ENCODE measurements at regions not wholly inside any gene's neighbourhood (a gene's known extent, or its start where the extent isn't known, plus 50 kb on each side); places are given as distances from the start of the nearest gene placed in this dataset.
"Not testable (repeated sequence)": the region's sequence is repeated elsewhere in the genome, so short reads cannot be mapped to it uniquely, and the experiment has no call there.

DNA sequence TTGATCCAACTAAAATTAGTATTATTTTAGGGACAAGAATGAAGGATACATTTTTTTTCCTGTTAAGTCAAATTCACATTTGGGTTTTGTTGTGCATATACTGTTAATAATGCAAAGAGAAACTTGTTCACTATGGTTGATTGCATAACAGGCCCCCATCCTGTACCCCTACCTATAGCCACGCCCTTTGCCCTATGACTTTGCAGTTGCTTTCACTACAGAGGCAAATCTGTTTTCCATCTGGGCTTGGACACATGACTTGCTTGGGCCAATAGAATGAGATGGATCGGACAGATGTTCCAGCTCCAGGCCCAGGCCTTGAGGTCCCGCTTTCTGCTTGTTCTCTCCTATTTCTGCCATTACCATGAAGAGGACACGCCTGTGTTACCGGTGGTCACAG lies 278.5 kb upstream of the HNRNPA3 start:
- Mint-ChIP-seq H3K4me1 (ENCODE audit: low read depth in 2 of 2) (peaks cover 23 to 41% of the 10 kb centered on the region in 2 donors), H3K36me3 (no peaks in the 10 kb centered on the region), H3K27me3 (peaks cover 0 to 4% of the 10 kb centered on the region in 2 donors), H3K4me3 (no peak overlapping the region), H3K27ac (no peak overlapping the region), H3K9me3 (peaks cover 6% of the 10 kb centered on the region)
- no peak for DNase-seq (ENCODE audit: low spot score)
- ATAC-seq: no peak

DNA sequence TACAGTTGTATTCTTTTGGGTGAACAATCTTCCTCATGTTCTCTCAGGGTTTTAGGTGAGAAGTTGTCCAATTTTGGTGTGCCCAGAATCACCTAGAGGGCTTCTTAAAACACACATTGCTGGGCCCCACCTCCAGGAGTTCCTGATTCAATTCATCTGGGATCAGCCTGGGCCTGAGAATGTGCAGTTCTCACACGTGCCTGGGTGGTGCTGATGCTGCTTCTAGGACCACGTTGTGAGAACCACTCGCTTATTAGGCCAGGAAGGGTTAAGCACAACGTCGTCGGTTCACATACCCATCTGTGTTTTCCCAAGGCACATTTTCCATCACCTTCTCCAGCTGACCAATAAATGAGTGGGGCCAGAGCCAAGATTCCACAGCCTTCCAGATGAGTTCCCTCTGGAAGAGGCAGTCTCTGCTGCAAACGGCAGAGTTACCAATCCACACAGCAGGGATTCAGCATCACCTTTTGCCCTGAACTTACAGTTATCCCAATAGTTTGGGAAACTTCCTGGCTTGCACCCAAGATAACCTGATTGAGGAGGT lies 277.7 kb upstream of the HNRNPA3 start:
- ATAC-seq (no peak), DNase-seq (ENCODE audit: low spot score) (no peak)
- no peaks in the 10 kb centered on the region for H3K36me3 Mint-ChIP-seq
- peaks cover 6% of the 10 kb centered on the region for H3K9me3 Mint-ChIP-seq
- peaks cover 23 to 41% of the 10 kb centered on the region in 2 donors for H3K4me1 Mint-ChIP-seq (ENCODE audit: low read depth in 2 of 2)
- H3K27ac Mint-ChIP-seq: no peak overlapping the region
- H3K4me3 Mint-ChIP-seq: no peak overlapping the region
- H3K27me3 Mint-ChIP-seq: peaks cover 0 to 4% of the 10 kb centered on the region in 2 donors

- Mint-ChIP-seq H3K4me1 (ENCODE audit: low read depth in 2 of 2) (peaks cover 23 to 41% of the 10 kb centered on the region in 2 donors), H3K36me3 (no peaks in the 10 kb centered on the region), H3K4me3 (no peak overlapping the region), H3K27ac (no peak overlapping the region), H3K9me3 (peaks cover 6% of the 10 kb centered on the region), H3K27me3 (peaks cover 0 to 4% of the 10 kb centered on the region in 2 donors)
- ATAC-seq (no peak), DNase-seq (ENCODE audit: low spot score) (no peak)
Measured at GRCh38 chr2:176935543-176936102, 277.0 kb upstream of the HNRNPA3 start.

DNA sequence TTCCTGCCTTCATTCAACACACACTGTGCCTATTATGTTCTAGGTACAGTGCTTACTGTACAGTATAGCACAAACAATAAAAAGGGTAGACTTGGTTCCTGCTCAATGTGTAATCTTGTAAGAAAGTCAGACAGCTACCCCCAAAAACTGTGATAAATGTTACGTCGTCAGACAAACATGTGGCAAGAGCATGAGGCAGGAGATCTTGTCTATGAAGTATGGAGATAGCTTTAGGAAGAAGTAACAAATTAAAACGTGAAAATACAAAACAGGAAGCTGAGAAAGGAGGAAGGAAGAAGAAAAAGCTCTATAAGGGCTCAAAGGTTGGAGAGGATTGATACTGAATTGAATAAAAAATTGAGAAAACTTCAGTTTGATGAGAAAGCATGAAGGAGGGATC lies 276.2 kb upstream of the HNRNPA3 start:
- H3K4me1 Mint-ChIP-seq (ENCODE audit: low read depth in 2 of 2): peaks cover 19 to 35% of the 10 kb centered on the region in 2 donors

DNA sequence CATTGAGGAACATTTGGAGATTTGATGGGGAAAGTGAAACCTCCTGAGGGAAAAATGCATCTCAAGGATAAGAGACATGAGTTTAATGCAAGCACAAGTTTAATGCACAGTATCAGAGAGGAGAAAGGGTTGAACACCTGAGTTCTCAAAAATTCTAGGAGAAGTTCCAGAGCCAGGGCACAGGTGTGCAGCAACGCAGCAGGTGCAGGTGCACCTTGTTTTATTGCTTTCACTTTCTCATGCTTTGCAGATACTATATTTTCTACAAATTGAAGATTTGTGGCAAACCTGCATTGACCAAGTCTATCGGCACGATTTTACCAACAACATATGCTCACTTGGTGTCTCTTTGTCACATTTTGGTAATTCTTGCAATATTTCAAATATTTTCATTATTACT lies 267.6 kb upstream of the HNRNPA3 start:
- no peak for ATAC-seq
- peaks cover under 1% of the 10 kb centered on the region for H3K36me3 Mint-ChIP-seq
- no peaks in the 10 kb centered on the region for H3K9me3 Mint-ChIP-seq
- no peaks in the 10 kb centered on the region for H3K4me1 Mint-ChIP-seq (ENCODE audit: low read depth in 2 of 2)
- H3K27ac Mint-ChIP-seq: no peak overlapping the region
- no peak for DNase-seq (ENCODE audit: low spot score)
- no peak overlapping the region for H3K4me3 Mint-ChIP-seq
- H3K27me3 Mint-ChIP-seq: peaks cover 0 to 2% of the 10 kb centered on the region in 2 donors

More for the DNA sequence above, 276.2 kb upstream of the HNRNPA3 start:
- ATAC-seq: no peak
- peaks cover 6% of the 10 kb centered on the region for H3K9me3 Mint-ChIP-seq
- no peak overlapping the region for H3K27ac Mint-ChIP-seq
- no peak for DNase-seq (ENCODE audit: low spot score)
- H3K36me3 Mint-ChIP-seq: no peaks in the 10 kb centered on the region
- H3K27me3 Mint-ChIP-seq: peaks cover 0 to 4% of the 10 kb centered on the region in 2 donors
- no peak overlapping the region for H3K4me3 Mint-ChIP-seq

DNA sequence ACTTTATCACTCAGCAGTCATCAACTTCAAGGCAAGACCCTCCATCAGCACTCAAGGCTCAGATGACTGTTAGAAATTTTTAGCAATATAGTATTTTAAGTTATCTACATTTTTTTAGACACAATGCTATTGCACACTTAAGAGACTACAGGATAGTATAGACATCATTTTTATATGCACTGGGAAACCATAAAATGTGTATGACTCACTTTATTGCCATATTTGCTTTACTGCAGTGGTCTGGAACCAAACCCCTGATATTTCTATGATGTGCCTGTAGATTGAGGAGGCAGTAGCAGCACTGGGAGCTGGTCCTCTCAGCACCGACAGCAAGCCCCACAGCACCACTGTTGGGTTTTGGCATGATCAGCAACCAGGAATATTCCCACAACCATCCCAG lies 264.8 kb upstream of the HNRNPA3 start:
- Mint-ChIP-seq H3K27me3 (peaks cover 0 to 2% of the 10 kb centered on the region in 2 donors), H3K36me3 (peaks cover 6% of the 10 kb centered on the region), H3K9me3 (no peaks in the 10 kb centered on the region), H3K27ac (no peak overlapping the region), H3K4me3 (no peak overlapping the region), H3K4me1 (ENCODE audit: low read depth in 2 of 2) (no peaks in the 10 kb centered on the region)
- DNase-seq (ENCODE audit: low spot score): no peak
- ATAC-seq: no peak

DNA sequence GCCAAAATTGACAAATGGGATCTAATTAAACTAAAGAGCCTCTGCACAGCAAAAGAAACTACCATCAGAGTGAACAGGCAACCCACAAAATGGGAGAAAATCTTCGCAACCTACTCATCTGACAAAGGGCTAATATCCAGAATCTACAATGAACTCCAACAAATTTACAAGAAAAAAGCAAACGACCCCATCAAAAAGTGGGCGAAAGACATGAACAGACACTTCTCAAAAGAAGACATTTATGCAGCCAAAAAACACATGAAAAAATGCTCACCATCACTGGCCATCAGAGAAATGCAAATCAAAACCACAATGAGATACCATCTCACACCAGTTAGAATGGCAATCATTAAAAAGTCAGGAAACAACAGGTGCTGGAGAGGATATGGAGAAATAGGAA lies 261.4 kb upstream of the HNRNPA3 start:
- H3K4me3 Mint-ChIP-seq; H3K9me3 Mint-ChIP-seq; H3K36me3 Mint-ChIP-seq; DNase-seq (ENCODE audit: low spot score); H3K27me3 Mint-ChIP-seq; H3K27ac Mint-ChIP-seq; ATAC-seq; H3K4me1 Mint-ChIP-seq (ENCODE audit: low read depth in 2 of 2): not testable (repeated sequence)

DNA sequence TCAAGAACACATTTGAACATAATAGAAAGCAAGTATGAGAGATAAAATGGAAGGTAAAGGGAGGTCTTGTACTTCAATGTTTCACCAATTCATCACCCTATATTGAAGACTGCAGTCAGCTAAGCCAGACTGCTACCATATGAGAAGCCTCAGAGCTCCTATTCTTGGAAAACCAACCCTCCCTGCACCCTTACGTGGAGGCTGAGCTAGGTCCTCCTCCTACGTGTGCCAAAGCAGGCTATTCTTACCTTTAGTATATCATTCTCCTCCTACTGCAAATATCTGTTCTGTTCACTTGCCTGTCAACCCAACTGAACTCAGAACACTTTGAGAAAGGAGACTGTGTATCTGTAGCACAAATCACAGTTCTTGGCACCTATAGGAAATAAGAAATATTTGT lies 255.8 kb upstream of the HNRNPA3 start:
- Mint-ChIP-seq H3K27me3 (peaks cover 5 to 7% of the 10 kb centered on the region in 2 donors), H3K4me1 (ENCODE audit: low read depth in 2 of 2) (no peaks in the 10 kb centered on the region), H3K9me3 (no peaks in the 10 kb centered on the region), H3K27ac (no peak overlapping the region), H3K36me3 (no peaks in the 10 kb centered on the region), H3K4me3 (no peak overlapping the region)
- no peak for DNase-seq (ENCODE audit: low spot score)
- ATAC-seq: no peak

DNA sequence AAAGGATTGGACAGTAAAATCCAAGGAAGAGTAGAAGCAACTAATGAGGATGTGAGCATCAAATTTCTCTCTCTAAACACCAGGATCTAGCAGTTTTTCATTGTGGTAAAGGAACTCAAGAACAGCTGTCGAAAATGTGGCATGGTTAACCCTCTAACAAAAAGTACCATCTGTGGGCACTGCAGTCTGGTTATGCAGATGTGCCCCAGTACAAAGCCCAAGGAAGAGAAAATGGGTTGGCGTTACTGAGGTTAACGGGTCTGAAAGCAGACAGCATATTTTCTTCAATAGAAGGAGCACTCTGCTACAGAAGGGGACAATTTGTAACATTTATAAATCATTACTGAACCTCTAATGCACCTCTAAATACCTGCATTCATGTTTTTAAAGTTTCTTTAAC lies 253.0 kb upstream of the HNRNPA3 start:
- Mint-ChIP-seq H3K27me3 (peaks cover 14 to 31% of the 10 kb centered on the region in 2 donors), H3K36me3 (no peaks in the 10 kb centered on the region), H3K27ac (no peak overlapping the region), H3K9me3 (no peaks in the 10 kb centered on the region), H3K4me3 (no peak overlapping the region), H3K4me1 (ENCODE audit: low read depth in 2 of 2) (no peaks in the 10 kb centered on the region)
- DNase-seq (ENCODE audit: low spot score) (no peak), ATAC-seq (no peak)

GRCh38 chr2:176960061-176960460 lies 252.5 kb upstream of the HNRNPA3 start:
- no peak overlapping the region for H3K27ac Mint-ChIP-seq
- no peak for ATAC-seq
- H3K27me3 Mint-ChIP-seq: peaks cover 14 to 31% of the 10 kb centered on the region in 2 donors
- no peaks in the 10 kb centered on the region for H3K9me3 Mint-ChIP-seq
- no peak overlapping the region for H3K4me3 Mint-ChIP-seq
- no peaks in the 10 kb centered on the region for H3K36me3 Mint-ChIP-seq
- H3K4me1 Mint-ChIP-seq (ENCODE audit: low read depth in 2 of 2): no peaks in the 10 kb centered on the region
- DNase-seq (ENCODE audit: low spot score): no peak

DNA sequence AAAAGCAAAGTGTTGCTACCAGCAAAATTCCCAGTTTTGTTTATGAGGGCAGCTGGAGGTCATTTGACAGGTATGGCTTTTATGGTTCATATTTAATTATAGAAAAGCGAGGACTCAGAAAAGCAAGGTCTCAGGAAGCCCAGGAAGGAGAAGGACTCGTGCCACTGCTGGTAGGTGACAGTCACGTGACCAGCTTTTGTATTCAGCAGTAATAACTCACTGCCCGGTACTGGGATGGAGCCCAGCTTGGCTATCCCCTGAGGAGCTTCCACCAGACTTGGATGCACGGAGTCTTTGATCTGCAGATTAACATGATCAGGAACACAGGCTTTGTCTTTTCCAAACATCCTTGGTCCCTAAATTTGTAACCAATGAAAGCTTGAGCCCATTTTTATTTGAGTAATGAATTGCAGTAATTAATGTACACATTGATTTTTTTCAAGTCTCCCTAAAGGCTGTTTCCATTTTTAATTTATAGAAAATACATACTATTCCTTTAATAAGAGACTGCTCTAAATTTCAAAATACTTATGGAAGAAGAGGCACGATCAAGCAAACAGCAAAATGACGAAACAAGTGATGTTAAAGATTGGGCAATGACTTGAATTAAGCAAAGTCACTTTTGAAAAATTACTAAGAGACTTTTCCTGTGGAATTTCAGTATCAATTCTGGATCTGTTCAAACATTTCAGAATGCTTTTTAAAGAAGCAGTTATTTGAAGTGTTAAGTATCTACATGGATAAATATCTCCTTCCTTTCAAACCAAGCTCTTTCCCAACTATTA lies 251.7 kb upstream of the HNRNPA3 start:
- H3K4me1 Mint-ChIP-seq (ENCODE audit: low read depth in 2 of 2): no peaks in the 10 kb centered on the region
- no peaks in the 10 kb centered on the region for H3K36me3 Mint-ChIP-seq
- H3K4me3 Mint-ChIP-seq: no peak overlapping the region
- peaks cover 14 to 31% of the 10 kb centered on the region in 2 donors for H3K27me3 Mint-ChIP-seq
- no peak overlapping the region for H3K27ac Mint-ChIP-seq
- no peak for DNase-seq (ENCODE audit: low spot score)
- no peak for ATAC-seq
- H3K9me3 Mint-ChIP-seq: no peaks in the 10 kb centered on the region

DNA sequence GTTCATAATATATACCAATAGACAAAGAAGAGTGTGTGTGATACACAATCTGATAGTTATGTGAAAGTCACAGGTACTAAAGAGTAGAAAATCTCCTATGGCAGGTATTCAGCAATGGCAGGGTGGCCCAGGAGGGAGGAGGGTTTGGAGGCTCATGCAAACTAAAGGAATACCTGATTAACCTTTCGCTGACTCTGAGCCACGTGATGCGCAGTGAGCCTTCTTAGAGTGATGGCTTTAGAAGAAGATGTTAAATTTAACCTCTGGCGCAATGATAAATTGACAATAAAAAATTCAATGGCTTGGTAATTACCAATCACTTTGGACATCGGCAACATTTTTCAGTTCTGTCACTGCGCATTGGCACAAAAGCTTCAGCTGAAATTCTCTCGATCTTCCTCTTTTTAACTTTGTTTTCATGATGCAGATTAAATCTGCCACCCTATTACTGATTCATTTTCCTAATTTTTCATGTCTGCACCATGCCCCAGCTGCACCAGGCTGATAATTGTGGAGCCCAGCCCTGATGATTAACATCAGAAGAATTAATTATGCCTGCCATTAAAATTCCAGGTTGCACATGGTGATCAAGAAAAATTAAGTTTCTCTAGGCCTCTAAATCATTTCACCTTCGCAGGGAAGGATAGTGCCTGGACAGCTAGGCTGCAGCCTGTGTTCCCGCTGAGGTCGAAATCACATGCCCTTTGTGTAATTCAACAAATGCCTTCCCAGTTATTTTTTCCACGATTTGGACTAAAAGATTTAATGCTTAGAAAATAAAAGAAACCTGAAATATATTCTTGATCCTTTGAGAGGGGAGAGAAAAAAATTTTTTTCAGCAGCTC lies 250.6 kb upstream of the HNRNPA3 start:
- ATAC-seq: no peak
- Mint-ChIP-seq H3K36me3 (no peaks in the 10 kb centered on the region), H3K27me3 (peaks cover 14 to 31% of the 10 kb centered on the region in 2 donors), H3K9me3 (no peaks in the 10 kb centered on the region), H3K4me1 (ENCODE audit: low read depth in 2 of 2) (no peaks in the 10 kb centered on the region), H3K4me3 (no peak overlapping the region), H3K27ac (no peak overlapping the region)
- DNase-seq (ENCODE audit: low spot score): no peak

GRCh38 chr2:176963568-176964287 lies 248.9 kb upstream of the HNRNPA3 start:
- H3K36me3 Mint-ChIP-seq: no peaks in the 10 kb centered on the region
- DNase-seq (ENCODE audit: low spot score): no peak
- H3K4me1 Mint-ChIP-seq (ENCODE audit: low read depth in 2 of 2): no peaks in the 10 kb centered on the region
- ATAC-seq: no peak
- no peaks in the 10 kb centered on the region for H3K9me3 Mint-ChIP-seq
- no peak overlapping the region for H3K27ac Mint-ChIP-seq
- peaks cover 11 to 36% of the 10 kb centered on the region in 2 donors for H3K27me3 Mint-ChIP-seq
- H3K4me3 Mint-ChIP-seq: no peak overlapping the region
